ENCODE measurements at regions not wholly inside any gene's neighbourhood (a gene's known extent, or its start where the extent isn't known, plus 50 kb on each side); places are given as distances from the start of the nearest gene placed in this dataset.

DNA sequence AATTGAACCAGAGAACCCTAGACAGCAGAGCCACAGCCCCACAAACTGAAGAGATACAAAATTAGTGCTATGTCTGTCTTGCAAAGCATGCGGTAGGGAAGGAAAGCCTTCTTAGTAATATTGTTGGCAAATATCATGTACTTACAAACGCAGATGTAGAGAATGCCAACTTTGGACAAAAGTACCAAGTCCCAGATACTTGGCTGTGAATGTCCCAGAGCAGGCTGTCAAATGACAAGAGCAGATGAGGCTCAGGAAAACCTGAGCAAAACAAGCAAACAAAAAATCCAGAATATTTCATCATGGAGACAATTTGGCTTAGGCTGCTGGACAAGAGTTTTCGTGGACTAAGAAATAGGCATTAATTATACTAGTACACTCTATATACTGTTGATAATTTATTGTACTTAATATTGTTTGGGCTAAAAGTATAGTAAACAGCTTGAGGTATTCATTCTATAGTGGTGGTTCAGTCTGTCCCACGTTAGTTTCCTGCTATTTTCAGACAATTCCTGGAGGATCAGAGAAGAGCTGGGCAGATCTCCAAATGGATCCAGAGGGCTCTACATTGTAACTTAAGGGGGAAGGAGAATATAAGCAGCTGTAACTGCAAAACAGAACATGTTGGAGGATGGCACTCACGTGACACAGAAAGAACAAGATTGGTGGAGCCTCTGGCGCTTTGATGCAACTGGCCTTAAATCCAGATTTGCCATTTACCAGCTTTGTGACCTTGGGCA is 329.8 kb downstream of the ATP23 start:
- Histone ChIP-seq H2AFZ (ENCODE audit: low read depth, low read length, severe bottlenecking) (no peak overlapping the region), H3K4me3 (ENCODE audit: insufficient read depth, low read length, poor library complexity, severe bottlenecking) (no peak overlapping the region), H3K79me2 (ENCODE audit: insufficient read depth, low read length) (no peaks in the 10 kb centered on the region), H3K4me2 (ENCODE audit: low read depth, low read length, poor library complexity, severe bottlenecking) (no peak overlapping the region), H3F3A (ENCODE audit: insufficient read depth) (no peaks in the 10 kb centered on the region), H3K9me3 (ENCODE audit: insufficient read depth, low read length) (no peaks in the 10 kb centered on the region), H3K27ac (ENCODE audit: low read depth, low read length) (no peak overlapping the region), H4K20me1 (ENCODE audit: low read depth, low read length) (no peaks in the 10 kb centered on the region), H3K9me2 (replicated peaks; ENCODE audit: insufficient read depth, low read length) (no peaks in the 10 kb centered on the region), H3K9ac (ENCODE audit: low read length) (no peak overlapping the region), H3K36me3 (ENCODE audit: low read length) (no peaks in the 10 kb centered on the region), H3K27me3 (ENCODE audit: low read length) (no peaks in the 10 kb centered on the region)
- TF ChIP-seq EZH2phosphoT487 (conservative IDR thresholded peaks at IDR 0.05; ENCODE audit: low read length) = no peak
- TF ChIP-seq, protein P1, sequence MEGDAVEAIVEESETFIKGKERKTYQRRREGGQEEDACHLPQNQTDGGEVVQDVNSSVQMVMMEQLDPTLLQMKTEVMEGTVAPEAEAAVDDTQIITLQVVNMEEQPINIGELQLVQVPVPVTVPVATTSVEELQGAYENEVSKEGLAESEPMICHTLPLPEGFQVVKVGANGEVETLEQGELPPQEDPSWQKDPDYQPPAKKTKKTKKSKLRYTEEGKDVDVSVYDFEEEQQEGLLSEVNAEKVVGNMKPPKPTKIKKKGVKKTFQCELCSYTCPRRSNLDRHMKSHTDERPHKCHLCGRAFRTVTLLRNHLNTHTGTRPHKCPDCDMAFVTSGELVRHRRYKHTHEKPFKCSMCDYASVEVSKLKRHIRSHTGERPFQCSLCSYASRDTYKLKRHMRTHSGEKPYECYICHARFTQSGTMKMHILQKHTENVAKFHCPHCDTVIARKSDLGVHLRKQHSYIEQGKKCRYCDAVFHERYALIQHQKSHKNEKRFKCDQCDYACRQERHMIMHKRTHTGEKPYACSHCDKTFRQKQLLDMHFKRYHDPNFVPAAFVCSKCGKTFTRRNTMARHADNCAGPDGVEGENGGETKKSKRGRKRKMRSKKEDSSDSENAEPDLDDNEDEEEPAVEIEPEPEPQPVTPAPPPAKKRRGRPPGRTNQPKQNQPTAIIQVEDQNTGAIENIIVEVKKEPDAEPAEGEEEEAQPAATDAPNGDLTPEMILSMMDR (IDR thresholded peaks at IDR 0.05; ENCODE audit: insufficient read depth, low read length, poor library complexity, severe bottlenecking) = no peak

DNA sequence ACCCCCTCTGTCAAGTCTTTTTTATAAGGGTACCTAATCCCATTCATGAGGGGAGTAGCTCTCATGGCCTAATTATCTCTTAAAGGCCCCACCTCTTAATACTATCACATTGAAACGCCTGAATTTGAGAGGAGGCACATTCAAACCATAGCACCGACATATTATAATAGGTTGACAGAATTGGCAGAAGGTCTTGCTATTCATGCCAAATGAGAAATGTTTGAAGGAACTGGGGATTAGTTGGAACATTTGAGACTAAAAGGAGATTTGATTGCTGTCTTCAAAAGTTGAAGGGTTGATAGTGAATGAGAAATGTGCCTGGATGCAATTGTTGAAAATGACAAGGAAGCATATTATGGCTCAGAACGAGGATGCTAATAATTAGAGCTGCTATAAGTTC is 331.1 kb downstream of the ATP23 start:
- Histone ChIP-seq H3K27ac (ENCODE audit: low read depth, low read length) (no peak overlapping the region), H4K20me1 (ENCODE audit: low read depth, low read length) (no peaks in the 10 kb centered on the region), H2AFZ (ENCODE audit: low read depth, low read length, severe bottlenecking) (no peak overlapping the region), H3K4me2 (ENCODE audit: low read depth, low read length, poor library complexity, severe bottlenecking) (no peak overlapping the region), H3K9me2 (replicated peaks; ENCODE audit: insufficient read depth, low read length) (no peaks in the 10 kb centered on the region), H3K4me3 (ENCODE audit: insufficient read depth, low read length, poor library complexity, severe bottlenecking) (no peak overlapping the region), H3K36me3 (ENCODE audit: low read length) (no peaks in the 10 kb centered on the region), H3K79me2 (ENCODE audit: insufficient read depth, low read length) (no peaks in the 10 kb centered on the region), H3K27me3 (ENCODE audit: low read length) (no peaks in the 10 kb centered on the region), H3K9ac (ENCODE audit: low read length) (no peak overlapping the region), H3F3A (ENCODE audit: insufficient read depth) (no peaks in the 10 kb centered on the region), H3K9me3 (ENCODE audit: insufficient read depth, low read length) (no peaks in the 10 kb centered on the region)
- TF ChIP-seq, protein P1 (IDR thresholded peaks at IDR 0.05; ENCODE audit: insufficient read depth, low read length, poor library complexity, severe bottlenecking) = no peak
- no peak for TF ChIP-seq EZH2phosphoT487 (conservative IDR thresholded peaks at IDR 0.05; ENCODE audit: low read length)

DNA sequence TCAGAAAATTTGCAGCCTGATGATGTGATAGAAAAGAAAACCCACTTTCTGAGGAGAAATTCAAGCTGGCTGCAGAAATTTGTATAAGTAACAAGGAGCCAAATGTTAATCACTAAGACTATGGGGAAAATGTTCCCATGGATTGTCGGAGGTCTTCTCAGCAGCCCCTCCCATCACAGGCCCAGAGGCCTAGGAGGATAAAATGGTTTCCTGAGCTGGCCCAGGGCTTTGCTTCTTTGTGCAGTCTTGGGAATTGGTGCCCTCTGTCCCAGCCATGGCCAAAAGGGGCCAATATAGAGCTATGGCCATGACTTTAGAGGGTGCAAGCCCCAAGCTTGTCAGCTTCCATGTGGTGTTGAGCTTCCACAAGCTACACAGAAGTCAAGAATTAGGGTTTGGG is 335.9 kb downstream of the ATP23 start:
- Histone ChIP-seq H4K20me1 (ENCODE audit: low read depth, low read length) (no peaks in the 10 kb centered on the region), H3K9me2 (replicated peaks; ENCODE audit: insufficient read depth, low read length) (no peaks in the 10 kb centered on the region), H3K4me2 (ENCODE audit: low read depth, low read length, poor library complexity, severe bottlenecking) (no peak overlapping the region), H3K9me3 (ENCODE audit: insufficient read depth, low read length) (0 out of 2 replicates have a peak, but pooled peaks cover 4% of the 10 kb centered on the region), H2AFZ (ENCODE audit: low read depth, low read length, severe bottlenecking) (no peak overlapping the region), H3K9ac (ENCODE audit: low read length) (no peak overlapping the region), H3K27me3 (ENCODE audit: low read length) (no peaks in the 10 kb centered on the region), H3K79me2 (ENCODE audit: insufficient read depth, low read length) (no peaks in the 10 kb centered on the region), H3K27ac (ENCODE audit: low read depth, low read length) (no peak overlapping the region), H3F3A (ENCODE audit: insufficient read depth) (no peaks in the 10 kb centered on the region), H3K36me3 (ENCODE audit: low read length) (no peaks in the 10 kb centered on the region), H3K4me3 (ENCODE audit: insufficient read depth, low read length, poor library complexity, severe bottlenecking) (no peak overlapping the region)
- TF ChIP-seq, protein P1 (IDR thresholded peaks at IDR 0.05; ENCODE audit: insufficient read depth, low read length, poor library complexity, severe bottlenecking) = no peak
- TF ChIP-seq EZH2phosphoT487 (conservative IDR thresholded peaks at IDR 0.05; ENCODE audit: low read length) = no peak
